Left renal pelvis (tissue), 4 donors: ENCODE measurements at regions not wholly inside any gene's neighbourhood (a gene's known extent, or its start where the extent isn't known, plus 50 kb on each side); places are given as distances from the start of the nearest gene placed in this dataset.

ENCODE experiments used
- DNase-seq, 4 donors: peaks; one replicate each; pipeline ENCODE4 v3.0.0-alpha.2; 2013; ENCODE audit warnings: low read depth in 4 of 4, low spot score in 3 of 4

GRCh38 chr15:62840526-62841268 is 201.8 kb upstream of the TPM1 start:
- no peak for DNase-seq

GRCh38 chr15:62841269-62841628 is 201.3 kb upstream of the TPM1 start:
- no peak for DNase-seq

- no peak for DNase-seq
Observed at GRCh38 chr15:62841891-62842559, 200.5 kb upstream of the TPM1 start.

GRCh38 chr15:62843311-62843710 is 199.2 kb upstream of the TPM1 start:
- DNase-seq = no peak

- no peak for DNase-seq
Observed at GRCh38 chr15:62844564-62845240, 197.8 kb upstream of the TPM1 start.

GRCh38 chr15:62845241-62846126 is 197.1 kb upstream of the TPM1 start:
- DNase-seq = no peak

GRCh38 chr15:62846131-62846804 is 196.3 kb upstream of the TPM1 start:
- no peak for DNase-seq

GRCh38 chr15:62846805-62847495 is 195.6 kb upstream of the TPM1 start:
- no peak for DNase-seq

DNA sequence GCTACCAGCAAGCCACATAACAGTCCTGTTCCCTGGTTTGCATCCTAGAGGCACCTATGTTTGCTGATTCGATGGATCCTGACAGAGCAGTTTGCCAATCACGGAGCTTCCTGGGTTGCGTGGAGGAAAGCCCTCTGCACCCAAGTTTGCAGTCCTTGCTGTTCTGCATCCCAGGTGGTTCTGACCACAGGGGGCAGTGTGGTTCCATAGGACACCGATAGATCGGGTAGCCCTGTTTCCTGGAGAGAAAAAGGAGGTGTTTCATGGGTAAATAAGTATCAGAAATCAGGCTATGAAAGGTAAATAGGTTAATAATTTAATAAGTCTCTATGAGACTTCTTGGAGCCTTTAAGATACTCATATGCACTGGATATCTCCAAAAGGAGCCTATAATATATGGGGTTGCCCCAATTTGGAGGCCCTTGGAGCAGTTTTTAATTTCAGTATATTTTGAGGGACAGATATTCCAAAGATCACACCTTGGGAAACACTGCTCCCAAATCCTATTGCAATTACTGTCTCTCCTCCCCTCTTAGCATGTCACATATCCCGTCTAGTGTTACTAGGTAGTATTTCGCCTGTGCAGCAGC is 194.6 kb upstream of the TPM1 start:
- DNase-seq = no peak

DNA sequence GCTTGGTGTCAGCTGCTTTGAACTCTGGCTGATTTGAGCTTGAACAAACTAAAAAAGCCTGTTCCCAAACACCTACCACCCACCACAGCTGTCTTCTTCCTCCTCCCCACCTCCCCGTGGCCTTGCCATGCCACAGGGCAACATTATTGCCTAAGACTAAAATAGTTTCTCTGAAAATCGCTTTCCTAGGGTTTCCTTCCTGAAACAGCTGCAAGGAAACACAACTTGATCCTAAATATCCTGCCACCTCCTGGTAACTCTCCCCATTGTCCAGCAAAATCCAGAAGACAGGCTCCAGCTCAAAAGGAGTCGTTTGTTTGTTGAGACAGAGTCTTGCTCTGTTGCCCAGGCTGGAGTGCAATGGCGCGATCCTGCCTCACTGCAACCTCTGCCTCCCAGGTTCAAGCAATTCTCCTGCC is 193.9 kb upstream of the TPM1 start:
- DNase-seq = no peak

- DNase-seq = no peak
Observed at GRCh38 chr15:62849316-62850106, 193.0 kb upstream of the TPM1 start.

DNA sequence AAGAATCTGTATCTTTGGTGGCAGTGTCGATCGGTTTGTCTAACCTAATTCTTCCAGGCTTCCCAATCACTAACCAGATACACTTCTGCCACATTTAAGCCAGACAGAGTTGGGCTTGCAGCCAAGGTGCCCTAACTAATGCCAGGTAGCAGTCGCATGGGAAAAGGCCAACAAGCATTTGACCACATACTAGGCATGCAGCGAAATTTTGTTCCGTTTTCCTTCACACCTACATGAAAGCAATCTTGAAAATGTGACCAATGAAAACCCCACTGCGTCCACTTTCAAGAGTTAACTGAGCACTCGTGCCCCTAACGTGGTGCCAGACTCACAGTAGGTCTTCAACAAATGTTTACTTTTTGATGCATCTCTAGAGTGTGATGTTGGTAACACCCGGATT is 192.2 kb upstream of the TPM1 start:
- DNase-seq = no peak

DNA sequence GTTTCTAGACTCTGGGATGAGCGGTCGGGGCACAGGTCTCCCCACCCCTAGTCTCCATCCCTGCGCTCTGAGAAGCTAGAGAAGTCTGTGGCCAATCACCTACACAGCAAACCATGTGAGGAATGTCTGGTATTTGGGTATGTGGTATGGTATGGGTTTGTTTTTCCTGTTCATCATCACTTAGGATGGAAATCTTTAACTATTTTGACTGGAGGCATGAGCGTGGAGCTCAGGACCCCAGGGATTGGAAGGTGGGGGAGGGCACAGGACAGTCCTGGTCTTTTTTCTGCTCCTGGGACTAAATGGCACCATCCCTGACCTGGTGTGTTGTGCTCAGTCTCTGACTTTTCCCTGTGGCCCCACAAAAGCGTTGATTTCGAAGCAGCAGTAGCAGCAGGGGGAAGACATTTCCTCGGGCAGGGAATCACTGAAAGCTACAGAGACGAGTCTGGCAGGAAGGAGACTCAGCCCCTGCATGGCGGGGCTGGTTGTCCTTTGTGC is 191.7 kb upstream of the TPM1 start:
- no peak for DNase-seq

DNA sequence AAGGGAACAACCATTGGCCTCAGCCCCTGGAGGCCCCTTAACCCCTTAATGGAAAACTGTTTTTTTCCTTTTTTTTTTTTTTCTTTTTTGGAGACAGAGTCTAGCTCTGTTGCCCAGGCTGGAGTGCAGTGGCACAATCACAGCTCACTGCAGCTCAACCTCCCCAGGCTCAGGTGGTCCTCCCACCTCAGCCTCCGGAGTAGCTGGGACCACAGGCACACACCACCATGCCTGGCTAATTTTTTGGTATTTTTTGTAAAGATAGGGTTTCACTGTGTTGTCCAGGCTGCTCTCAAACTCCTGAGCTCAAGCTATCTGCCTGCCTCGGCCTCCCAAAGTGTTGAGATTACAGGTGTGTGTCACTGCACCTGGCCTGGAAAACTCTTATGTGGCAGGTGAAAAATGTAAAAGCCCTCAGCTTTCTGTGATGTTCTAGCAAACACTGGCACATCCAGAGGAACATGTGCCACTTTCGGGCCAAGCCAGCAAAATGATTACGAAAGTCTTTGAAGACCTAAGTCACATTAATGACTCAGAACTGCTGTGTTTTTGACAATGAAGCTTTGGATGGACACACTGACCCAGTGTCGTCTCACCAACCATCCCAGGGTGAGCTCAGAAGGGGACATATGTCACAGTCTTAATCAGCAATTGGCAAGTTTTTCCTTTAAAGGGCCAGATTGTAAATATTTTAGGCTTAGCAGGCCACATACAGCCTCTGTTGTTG is 189.3 kb upstream of the TPM1 start:
- no peak for DNase-seq

DNA sequence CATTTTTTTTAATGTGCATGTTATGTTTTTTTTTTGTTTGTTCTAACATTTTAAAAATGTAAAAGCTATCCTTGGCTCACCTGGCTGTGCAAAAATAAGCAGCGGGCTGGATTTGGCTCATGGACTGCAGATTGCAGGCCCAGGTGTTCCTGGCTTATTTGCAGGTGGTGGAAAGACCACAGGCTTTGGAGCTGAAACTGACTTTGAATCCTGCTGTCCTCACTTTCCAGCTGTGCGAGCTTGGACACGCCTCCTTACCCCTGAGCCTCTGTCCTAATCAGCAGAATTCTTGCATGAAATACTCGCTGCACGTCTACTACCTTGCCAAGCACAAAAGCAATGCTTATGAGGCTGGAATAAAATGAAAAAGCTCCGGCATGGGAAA is 188.7 kb upstream of the TPM1 start:
- no peak for DNase-seq

DNA sequence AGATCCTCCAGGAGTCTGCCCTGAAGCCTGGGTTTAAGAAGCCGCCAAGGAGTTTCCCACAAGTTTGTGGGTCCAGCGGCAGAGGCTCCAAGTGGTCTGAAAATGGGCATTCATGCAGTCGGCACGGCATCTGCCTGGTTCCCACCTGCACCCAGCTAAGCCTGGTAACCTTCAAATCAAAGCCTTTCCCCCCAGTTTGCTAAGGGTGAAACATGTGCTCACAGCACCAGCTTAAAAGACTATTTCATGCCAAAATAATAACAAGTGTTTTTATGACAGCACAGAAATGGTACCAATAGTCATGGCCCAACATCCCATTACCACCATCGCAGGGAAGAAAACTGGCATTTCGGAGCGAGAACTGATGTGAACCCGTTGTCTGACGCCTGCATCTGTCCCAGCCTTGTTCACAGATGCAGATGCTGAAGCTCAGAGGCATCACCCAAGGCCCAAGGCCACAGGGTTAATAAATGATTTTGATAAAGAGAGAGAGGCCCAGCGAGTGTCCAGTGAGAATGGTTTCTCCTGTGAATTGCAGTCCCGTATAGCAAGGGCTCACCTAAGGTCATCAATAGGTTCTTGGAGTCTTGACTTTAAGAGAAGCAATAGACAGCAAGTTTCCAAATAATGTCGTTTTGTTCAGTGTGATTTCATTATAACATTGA is 188.0 kb upstream of the TPM1 start:
- DNase-seq = no peak

DNA sequence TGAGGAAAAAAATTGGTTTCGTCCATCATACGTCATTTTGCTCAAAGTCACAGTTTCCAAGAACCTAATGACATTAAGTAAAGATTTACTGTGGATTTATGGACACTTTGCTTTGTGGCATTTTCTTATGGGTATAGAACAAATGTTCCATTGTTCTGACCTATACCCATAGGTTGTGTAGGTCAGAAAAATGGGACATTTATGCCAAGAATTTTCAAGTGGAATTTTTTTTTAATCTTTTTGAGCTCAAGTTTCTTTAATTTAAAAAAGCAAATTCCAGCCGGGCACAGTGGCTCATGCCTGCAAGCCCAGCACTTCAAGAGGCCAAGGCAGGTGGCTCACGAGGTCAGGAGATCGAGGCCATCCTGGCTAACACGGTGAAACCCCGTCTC is 187.5 kb upstream of the TPM1 start:
- DNase-seq = no peak
